ENCODE measurements at regions not wholly inside any gene's neighbourhood (a gene's known extent, or its start where the extent isn't known, plus 50 kb on each side); places are given as distances from the start of the nearest gene placed in this dataset.

DNA sequence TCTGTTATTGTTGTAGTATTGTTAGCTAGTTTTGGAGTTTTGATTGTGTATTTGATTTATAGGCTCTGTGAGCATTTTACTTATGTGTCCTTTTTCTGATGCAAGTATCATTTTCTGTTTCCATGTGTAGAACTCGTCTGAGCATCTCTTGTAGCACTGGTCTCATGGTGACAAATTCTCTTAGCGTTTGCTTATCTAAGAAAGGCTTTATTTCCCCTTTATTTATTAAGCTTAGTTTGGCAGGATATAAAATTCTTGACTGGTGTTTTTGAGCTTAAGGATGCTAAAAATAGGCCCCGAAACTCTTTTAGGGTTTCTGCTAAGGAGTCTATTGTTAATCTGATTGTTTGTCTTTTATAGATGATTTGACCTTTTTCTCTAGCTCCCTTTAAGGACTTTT lies 57.6 kb upstream of the THUMPD2 start:
- TF ChIP-seq, protein P1, sequence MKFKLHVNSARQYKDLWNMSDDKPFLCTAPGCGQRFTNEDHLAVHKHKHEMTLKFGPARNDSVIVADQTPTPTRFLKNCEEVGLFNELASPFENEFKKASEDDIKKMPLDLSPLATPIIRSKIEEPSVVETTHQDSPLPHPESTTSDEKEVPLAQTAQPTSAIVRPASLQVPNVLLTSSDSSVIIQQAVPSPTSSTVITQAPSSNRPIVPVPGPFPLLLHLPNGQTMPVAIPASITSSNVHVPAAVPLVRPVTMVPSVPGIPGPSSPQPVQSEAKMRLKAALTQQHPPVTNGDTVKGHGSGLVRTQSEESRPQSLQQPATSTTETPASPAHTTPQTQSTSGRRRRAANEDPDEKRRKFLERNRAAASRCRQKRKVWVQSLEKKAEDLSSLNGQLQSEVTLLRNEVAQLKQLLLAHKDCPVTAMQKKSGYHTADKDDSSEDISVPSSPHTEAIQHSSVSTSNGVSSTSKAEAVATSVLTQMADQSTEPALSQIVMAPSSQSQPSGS (tag by site-specific recombination; IDR thresholded peaks at IDR 0.05; ENCODE audit: low read depth), result no peak
- TF ChIP-seq FEZF1 (tag by site-specific recombination; IDR thresholded peaks at IDR 0.05), result no peak
- TF ChIP-seq, protein P2, sequence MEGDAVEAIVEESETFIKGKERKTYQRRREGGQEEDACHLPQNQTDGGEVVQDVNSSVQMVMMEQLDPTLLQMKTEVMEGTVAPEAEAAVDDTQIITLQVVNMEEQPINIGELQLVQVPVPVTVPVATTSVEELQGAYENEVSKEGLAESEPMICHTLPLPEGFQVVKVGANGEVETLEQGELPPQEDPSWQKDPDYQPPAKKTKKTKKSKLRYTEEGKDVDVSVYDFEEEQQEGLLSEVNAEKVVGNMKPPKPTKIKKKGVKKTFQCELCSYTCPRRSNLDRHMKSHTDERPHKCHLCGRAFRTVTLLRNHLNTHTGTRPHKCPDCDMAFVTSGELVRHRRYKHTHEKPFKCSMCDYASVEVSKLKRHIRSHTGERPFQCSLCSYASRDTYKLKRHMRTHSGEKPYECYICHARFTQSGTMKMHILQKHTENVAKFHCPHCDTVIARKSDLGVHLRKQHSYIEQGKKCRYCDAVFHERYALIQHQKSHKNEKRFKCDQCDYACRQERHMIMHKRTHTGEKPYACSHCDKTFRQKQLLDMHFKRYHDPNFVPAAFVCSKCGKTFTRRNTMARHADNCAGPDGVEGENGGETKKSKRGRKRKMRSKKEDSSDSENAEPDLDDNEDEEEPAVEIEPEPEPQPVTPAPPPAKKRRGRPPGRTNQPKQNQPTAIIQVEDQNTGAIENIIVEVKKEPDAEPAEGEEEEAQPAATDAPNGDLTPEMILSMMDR (tag by site-specific recombination; IDR thresholded peaks at IDR 0.05), result no peak
- TF ChIP-seq, protein P3, sequence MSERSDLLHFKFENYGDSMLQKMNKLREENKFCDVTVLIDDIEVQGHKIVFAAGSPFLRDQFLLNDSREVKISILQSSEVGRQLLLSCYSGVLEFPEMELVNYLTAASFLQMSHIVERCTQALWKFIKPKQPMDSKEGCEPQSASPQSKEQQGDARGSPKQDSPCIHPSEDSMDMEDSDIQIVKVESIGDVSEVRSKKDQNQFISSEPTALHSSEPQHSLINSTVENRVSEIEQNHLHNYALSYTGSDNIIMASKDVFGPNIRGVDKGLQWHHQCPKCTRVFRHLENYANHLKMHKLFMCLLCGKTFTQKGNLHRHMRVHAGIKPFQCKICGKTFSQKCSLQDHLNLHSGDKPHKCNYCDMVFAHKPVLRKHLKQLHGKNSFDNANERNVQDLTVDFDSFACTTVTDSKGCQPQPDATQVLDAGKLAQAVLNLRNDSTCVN (tag by site-specific recombination; optimal IDR thresholded peaks at IDR 0.05), result no peak
- TF ChIP-seq ZNF76 (tag by site-specific recombination; IDR thresholded peaks at IDR 0.05; ENCODE audit: borderline replicate concordance, low read depth), result no peak
- no peak for TF ChIP-seq GLIS2 (tag by site-specific recombination; IDR thresholded peaks at IDR 0.05)
- TF ChIP-seq, protein P4, sequence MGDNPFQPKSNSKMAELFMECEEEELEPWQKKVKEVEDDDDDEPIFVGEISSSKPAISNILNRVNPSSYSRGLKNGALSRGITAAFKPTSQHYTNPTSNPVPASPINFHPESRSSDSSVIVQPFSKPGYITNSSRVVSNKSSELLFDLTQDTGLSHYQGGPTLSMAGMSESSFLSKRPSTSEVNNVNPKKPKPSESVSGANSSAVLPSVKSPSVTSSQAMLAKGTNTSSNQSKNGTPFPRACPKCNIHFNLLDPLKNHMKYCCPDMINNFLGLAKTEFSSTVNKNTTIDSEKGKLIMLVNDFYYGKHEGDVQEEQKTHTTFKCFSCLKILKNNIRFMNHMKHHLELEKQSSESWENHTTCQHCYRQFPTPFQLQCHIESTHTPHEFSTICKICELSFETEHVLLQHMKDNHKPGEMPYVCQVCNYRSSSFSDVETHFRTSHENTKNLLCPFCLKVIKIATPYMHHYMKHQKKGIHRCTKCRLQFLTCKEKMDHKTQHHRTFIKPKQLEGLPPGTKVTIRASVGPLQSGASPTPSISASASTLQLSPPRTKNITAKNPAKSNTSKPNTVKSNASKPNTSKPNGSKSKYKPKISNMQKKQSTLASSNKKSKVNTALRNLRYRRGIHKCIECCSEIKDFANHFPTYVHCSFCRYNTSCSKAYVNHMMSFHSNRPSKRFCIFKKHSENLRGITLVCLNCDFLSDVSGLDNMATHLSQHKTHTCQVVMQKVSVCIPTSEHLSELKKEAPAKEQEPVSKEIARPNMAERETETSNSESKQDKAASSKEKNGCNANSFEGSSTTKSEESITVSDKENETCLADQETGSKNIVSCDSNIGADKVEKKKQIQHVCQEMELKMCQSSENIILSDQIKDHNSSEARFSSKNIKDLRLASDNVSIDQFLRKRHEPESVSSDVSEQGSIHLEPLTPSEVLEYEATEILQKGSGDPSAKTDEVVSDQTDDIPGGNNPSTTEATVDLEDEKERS (tag by site-specific recombination; IDR thresholded peaks at IDR 0.05), result no peak
- TF ChIP-seq ZNF184 (tag by site-specific recombination; IDR thresholded peaks at IDR 0.05), result no peak
- TF ChIP-seq ZNF366 (tag by site-specific recombination; conservative IDR thresholded peaks at IDR 0.05), result no peak
- no peak for TF ChIP-seq ZNF138 (tag by site-specific recombination; IDR thresholded peaks at IDR 0.05; ENCODE audit: borderline replicate concordance)
- TF ChIP-seq, protein P5, sequence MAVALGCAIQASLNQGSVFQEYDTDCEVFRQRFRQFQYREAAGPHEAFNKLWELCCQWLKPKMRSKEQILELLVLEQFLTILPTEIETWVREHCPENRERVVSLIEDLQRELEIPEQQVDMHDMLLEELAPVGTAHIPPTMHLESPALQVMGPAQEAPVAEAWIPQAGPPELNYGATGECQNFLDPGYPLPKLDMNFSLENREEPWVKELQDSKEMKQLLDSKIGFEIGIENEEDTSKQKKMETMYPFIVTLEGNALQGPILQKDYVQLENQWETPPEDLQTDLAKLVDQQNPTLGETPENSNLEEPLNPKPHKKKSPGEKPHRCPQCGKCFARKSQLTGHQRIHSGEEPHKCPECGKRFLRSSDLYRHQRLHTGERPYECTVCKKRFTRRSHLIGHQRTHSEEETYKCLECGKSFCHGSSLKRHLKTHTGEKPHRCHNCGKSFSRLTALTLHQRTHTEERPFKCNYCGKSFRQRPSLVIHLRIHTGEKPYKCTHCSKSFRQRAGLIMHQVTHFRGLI (tag by site-specific recombination; IDR thresholded peaks at IDR 0.05), result no peak
